ENCODE measurements at regions not wholly inside any gene's neighbourhood (a gene's known extent, or its start where the extent isn't known, plus 50 kb on each side); places are given as distances from the start of the nearest gene placed in this dataset.
A peak's percentile ranks its signal among the peaks of the same experiment; 100 is the strongest.
"Not testable (repeated sequence)": the region's sequence is repeated elsewhere in the genome, so short reads cannot be mapped to it uniquely, and the experiment has no call there.

DNA sequence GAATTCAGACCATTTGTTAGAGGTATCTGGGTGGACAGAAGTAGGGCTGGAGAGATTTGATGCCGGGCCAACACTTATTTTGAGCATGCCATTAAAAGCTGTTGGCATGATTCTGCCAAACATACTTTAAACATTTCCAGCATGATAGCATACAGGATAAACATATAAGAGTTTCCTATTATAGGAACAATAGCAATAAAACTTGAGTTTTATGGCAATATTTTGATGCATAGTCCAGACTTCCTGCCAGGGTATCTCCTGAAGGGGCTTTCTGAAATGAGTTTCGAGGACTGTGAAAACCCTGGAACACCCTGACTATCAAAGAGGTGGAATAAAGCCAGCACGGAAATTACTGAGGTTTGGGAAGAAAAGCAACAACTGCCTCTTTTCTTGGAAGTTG, 1398.0 kb upstream of the NXPH2 start:
- DNase-seq, result peak; percentile 35

- DNase-seq, result no peak
Observed at GRCh38 chr2:140177086-140177485, 1396.9 kb upstream of the NXPH2 start.

GRCh38 chr2:140173790-140174189, 1393.6 kb upstream of the NXPH2 start:
- no peak for DNase-seq

- no peak for DNase-seq
Observed at GRCh38 chr2:140164449-140164848, 1384.3 kb upstream of the NXPH2 start.

DNA sequence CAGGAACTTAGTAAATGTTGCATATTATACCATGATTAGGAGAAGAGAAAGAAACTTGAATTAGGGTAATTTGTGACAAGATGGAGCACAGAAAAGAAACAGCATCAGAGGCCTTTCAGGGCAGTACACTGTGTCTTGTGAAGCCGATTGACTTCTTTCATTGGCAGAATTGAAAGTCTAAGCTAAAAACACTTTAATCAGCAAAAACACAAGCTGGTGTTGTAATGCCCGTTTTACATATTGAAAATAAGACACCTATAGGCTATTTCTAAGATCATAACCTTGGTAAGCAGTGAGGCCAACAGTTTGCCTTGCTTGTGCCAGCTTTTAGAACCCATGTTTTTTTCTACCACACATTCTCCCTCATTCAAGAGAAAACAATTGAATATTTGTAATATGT, 1378.1 kb upstream of the NXPH2 start:
- DNase-seq, result no peak

DNA sequence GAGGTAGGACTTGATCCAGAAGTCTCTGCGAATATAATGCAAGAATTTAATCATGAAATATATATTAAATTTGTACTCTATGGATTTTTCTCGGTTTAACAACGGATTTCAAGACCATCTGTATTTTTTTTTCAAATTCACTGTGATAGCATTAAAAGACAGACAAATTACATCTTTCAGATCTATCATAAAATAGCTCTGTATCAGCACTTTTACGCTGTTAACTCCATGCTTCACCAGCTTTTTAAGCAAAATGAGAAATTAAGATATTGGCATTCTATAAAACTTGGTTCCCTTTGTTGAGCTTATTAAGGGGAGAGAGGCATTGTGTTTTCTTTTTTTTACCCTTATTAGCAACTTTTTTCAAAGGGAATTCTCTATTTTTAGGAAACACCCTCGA, 1377.6 kb upstream of the NXPH2 start:
- no peak for DNase-seq

GRCh38 chr2:140154706-140155105, 1374.5 kb upstream of the NXPH2 start:
- DNase-seq, result no peak

- no peak for DNase-seq
Observed at GRCh38 chr2:140154271-140154670, 1374.1 kb upstream of the NXPH2 start.

- no peak for DNase-seq
Observed at GRCh38 chr2:140144611-140145010, 1364.4 kb upstream of the NXPH2 start.

- DNase-seq, result no peak
Observed at GRCh38 chr2:140138736-140139135, 1358.5 kb upstream of the NXPH2 start.

GRCh38 chr2:140136861-140137260, 1356.7 kb upstream of the NXPH2 start:
- no peak for DNase-seq

DNA sequence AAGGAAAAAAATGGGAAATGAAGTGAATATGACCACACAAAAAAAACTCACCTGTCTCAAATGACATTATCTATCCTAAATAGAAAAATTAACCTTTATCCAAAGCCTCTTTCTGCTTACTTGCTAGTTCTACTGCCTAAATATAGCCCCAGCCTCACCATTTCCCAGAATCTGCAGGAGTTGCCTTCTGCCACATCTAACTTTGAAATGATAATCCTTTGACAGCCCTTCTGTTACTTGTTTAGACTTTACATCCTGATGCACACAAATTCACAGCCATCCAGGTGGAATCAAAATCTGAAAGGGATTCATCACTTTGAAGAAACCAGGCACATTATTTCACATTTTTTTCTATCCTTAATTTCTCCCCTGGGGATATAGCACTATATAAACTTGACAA, 1356.2 kb upstream of the NXPH2 start:
- no peak for DNase-seq

- DNase-seq, result no peak
Observed at GRCh38 chr2:140128909-140129308, 1348.7 kb upstream of the NXPH2 start.

- DNase-seq, result no peak
Observed at GRCh38 chr2:140122001-140122400, 1341.8 kb upstream of the NXPH2 start.

DNA sequence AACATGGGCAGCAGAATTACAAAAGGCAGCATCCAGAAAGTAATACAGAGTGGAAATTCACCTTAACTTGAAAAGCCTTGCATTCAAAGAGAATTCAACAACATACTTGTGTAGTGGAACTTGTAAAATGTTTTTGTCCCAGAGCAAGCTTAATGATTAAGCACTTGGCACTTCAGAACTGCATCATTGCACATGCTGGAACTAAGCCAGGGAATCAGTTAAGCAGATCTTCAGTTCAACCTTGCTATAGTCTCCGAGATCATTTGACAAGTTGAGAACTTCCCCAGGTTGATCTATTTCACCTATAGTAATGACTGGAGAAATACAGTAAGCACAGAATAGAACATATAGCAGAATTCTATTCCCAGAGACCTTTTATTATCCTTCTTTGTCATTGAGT, 1337.2 kb upstream of the NXPH2 start:
- no peak for DNase-seq

- no peak for DNase-seq
Observed at GRCh38 chr2:140108706-140109475, 1328.7 kb upstream of the NXPH2 start.

GRCh38 chr2:140091926-140092325, 1311.7 kb upstream of the NXPH2 start:
- no peak for DNase-seq

GRCh38 chr2:140086964-140087363, 1306.8 kb upstream of the NXPH2 start:
- no peak for DNase-seq

- no peak for DNase-seq
Observed at GRCh38 chr2:140085674-140086073, 1305.5 kb upstream of the NXPH2 start.

DNA sequence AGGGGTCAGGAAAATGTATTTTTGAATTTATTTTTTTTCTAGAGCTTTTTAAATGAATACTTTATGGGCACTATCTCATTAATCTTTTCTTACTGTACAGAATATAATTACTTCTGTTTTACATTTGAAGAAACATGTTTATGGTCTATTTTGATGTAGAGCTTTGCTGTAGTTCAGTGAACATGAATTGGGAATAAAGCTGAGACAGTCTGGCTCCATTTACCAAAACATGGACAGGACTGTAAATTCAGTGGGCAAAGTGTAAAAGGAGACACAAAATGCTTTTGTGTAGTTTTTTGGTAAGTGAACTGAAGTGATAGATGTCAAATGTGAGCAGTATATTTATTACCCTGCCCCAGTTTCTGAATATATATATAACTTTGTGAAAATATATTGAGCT, 1298.8 kb upstream of the NXPH2 start:
- DNase-seq, result no peak

- no peak for DNase-seq
Observed at GRCh38 chr2:140076164-140076563, 1296.0 kb upstream of the NXPH2 start.

DNA sequence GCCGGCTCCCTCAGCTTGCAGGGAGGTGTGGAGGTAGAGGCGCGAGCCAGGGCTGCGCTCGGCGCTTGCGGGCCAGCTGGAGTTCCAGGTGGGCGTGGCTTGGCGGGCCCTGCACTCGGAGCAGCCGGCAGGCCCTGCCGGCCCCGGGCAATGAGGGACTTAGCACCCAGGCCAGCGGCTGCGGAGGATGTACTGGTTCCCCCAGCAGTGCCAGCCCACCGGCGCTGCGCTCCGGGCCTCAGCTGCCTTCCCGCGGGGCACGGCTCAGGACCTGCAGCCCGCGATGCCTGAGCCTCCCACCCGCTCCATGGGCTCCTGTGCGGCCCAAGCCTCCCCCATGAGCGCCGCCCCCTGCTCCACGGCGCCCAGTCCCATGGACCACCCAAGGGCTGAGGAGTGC, 1293.6 kb upstream of the NXPH2 start:
- not testable (repeated sequence) for DNase-seq

- peak; percentile 28 for DNase-seq
Observed at GRCh38 chr2:140067661-140068060, 1287.5 kb upstream of the NXPH2 start.

DNA sequence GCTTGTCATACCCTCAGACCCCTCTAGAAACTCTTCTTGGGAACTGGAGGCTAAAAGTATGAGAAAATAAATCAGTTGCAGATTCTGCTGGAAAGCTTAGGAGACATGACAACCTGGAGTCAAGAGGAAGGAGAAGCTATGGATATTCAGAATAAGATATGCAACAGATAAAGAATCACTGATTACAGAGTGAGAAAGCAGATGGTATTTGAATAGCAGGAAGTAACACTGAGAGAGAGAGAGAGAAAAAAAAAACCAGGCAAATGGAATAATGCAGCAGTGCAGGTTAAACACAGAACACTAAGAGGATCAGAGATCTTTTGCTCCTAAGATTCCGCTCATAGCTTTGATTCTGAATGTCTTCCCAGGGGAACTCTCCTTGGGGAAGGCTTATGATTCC, 1284.1 kb upstream of the NXPH2 start:
- no peak for DNase-seq

DNA sequence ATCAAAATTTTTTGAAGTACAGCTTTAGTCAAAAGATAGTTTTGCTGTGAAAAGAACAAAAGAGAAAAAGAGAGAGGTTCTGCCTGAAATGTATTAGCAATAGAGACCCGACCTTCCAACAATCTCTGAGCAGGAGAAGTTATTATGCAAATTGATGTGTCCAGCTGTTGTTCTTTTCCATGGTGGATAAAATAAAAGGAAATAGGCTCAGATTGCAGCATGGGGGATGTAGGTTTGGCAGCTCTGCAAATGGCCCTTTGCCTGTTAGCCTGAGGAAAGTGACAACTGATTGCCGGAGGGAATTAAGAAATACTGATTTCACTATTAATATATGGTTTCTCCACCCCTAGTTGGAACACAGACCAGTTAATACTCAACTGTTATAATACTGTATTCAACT, 1283.2 kb upstream of the NXPH2 start:
- peak; percentile 78 for DNase-seq

Measured in skin of body (tissue), 1 donor.